Neuronal stem cell (in vitro differentiated cells): ENCODE measurements at regions not wholly inside any gene's neighbourhood (a gene's known extent, or its start where the extent isn't known, plus 50 kb on each side); places are given as distances from the start of the nearest gene placed in this dataset.

Source experiments
- DNase-seq: peaks from one replicate; pipeline ENCODE4 v3.0.0-alpha.2; 2013; ENCODE audit warnings: low spot score
- H2AFZ ChIP-seq: one replicate; pipeline ENCODE4 v1.6.1; 2013; ENCODE audit warnings: mild to moderate bottlenecking, low read length, inconsistent platforms
- H2AK5ac ChIP-seq: 2 replicates; pipeline ENCODE4 v1.6.1; 2013; ENCODE audit warnings: low read depth, mild to moderate bottlenecking, inconsistent platforms, low read length, moderate library complexity, mixed read lengths
- H2BK120ac ChIP-seq: 2 replicates; pipeline ENCODE4 v1.6.1; 2013; ENCODE audit warnings: low read depth, mild to moderate bottlenecking, inconsistent platforms, low read length, moderate library complexity, mixed read lengths
- H2BK12ac ChIP-seq: one replicate; pipeline ENCODE4 v1.6.1; 2013; ENCODE audit warnings: low read length, inconsistent platforms
- H2BK15ac ChIP-seq: 2 replicates; pipeline ENCODE4 v1.6.1; 2013; ENCODE audit warnings: mild to moderate bottlenecking, low read length, inconsistent platforms, mixed read lengths
- H2BK5ac ChIP-seq: one replicate; pipeline ENCODE4 v1.6.1; 2013; ENCODE audit warnings: inconsistent platforms, mild to moderate bottlenecking, low read length, moderate library complexity
- H3K14ac ChIP-seq: one replicate; pipeline ENCODE4 v1.6.1; 2013; ENCODE audit warnings: low read length, inconsistent platforms
- H3K18ac ChIP-seq: 2 replicates; pipeline ENCODE4 v1.6.1; 2013; ENCODE audit warnings: low read length, inconsistent platforms
- H3K23ac ChIP-seq: 2 replicates; pipeline ENCODE4 v1.6.1; 2013; ENCODE audit warnings: low read depth, mild to moderate bottlenecking, mixed read lengths, low read length, inconsistent platforms; ENCODE audit not compliant: poor library complexity
- H3K27ac ChIP-seq: replicated peaks from 3 replicates; pipeline ENCODE4 v1.5.1; 2013; ENCODE audit warnings: low read length, inconsistent platforms
- H3K27me3 ChIP-seq, 3 experiments: 2 replicates each; pipeline ENCODE4 v1.6.1; 2013; ENCODE audit warnings: low read length in 3 of 3, mild to moderate bottlenecking in 2 of 3, inconsistent platforms in 1 of 3, low read depth in 1 of 3, mixed read lengths in 1 of 3, moderate library complexity in 1 of 3; ENCODE audit not compliant: control insufficient read depth in 3 of 3, insufficient read depth in 3 of 3
- H3K36me3 ChIP-seq, 2 donors: replicated peaks in 1 of 2; 2 replicates each; pipeline ENCODE4 v1.6.1; 2013; ENCODE audit warnings: low read length in 2 of 2; ENCODE audit not compliant: control insufficient read depth in 2 of 2, insufficient read depth in 2 of 2
- H3K4ac ChIP-seq: 2 replicates; pipeline ENCODE4 v1.6.1; 2013; ENCODE audit warnings: inconsistent platforms, mild to moderate bottlenecking, low read length, moderate library complexity
- H3K4me1 ChIP-seq, 2 donors: 1 replicate in 1 of 2; 2 replicates in 1 of 2; pipeline ENCODE4 v1.6.1; 2013; ENCODE audit warnings: low read length in 2 of 2, low read depth in 1 of 2; ENCODE audit not compliant: control insufficient read depth in 2 of 2, insufficient read depth in 1 of 2
- H3K4me2 ChIP-seq: one replicate; pipeline ENCODE4 v1.6.1; 2013; ENCODE audit warnings: mild to moderate bottlenecking, low read length, inconsistent platforms; ENCODE audit not compliant: insufficient read depth, poor library complexity, severe bottlenecking
- H3K4me3 ChIP-seq, 2 donors: 2 replicates each; pipeline ENCODE4 v1.5.1; 2013; ENCODE audit warnings: low read length in 2 of 2, mild to moderate bottlenecking in 2 of 2, inconsistent platforms in 1 of 2, moderate library complexity in 1 of 2
- H3K79me1 ChIP-seq: one replicate; pipeline ENCODE4 v1.6.1; 2013; ENCODE audit warnings: low read depth, mild to moderate bottlenecking, inconsistent platforms, low read length, moderate library complexity
- H3K9ac ChIP-seq: one replicate; pipeline ENCODE4 v1.6.1; 2013; ENCODE audit warnings: mild to moderate bottlenecking, low read depth, low read length, inconsistent platforms; ENCODE audit not compliant: poor library complexity
- H3K9me3 ChIP-seq, 2 donors: replicated peaks in 1 of 2; 2 replicates each; pipeline versions ENCODE3 to v1.6.1; 2013; ENCODE audit warnings: low read length in 2 of 2, mild to moderate bottlenecking in 2 of 2, inconsistent platforms in 1 of 2, low read depth in 1 of 2, mixed read lengths in 1 of 2, moderate library complexity in 1 of 2; ENCODE audit not compliant: control insufficient read depth in 2 of 2, insufficient read depth in 1 of 2
- H4K8ac ChIP-seq: one replicate; pipeline ENCODE4 v1.6.1; 2013; ENCODE audit warnings: low read depth, mild to moderate bottlenecking, inconsistent platforms, low read length, moderate library complexity
- H4K91ac ChIP-seq: one replicate; pipeline ENCODE4 v1.6.1; 2013; ENCODE audit warnings: low read length, low read depth, mild to moderate bottlenecking, inconsistent platforms; ENCODE audit not compliant: poor library complexity
- WGBS, 2 donors: extraction: QIAGEN DNeasy Blood & Tissue Kit; methylation state at CpG; one replicate each; pipeline ENCODE4 v1.1.7; 2013; ENCODE audit warnings: missing lambda C conversion rate in 2 of 2, mixed read lengths in 1 of 2; ENCODE audit not compliant: insufficient read length in 2 of 2, insufficient replicate concordance in 1 of 2; ENCODE audit errors: extremely low coverage in 2 of 2; 5-methylcytosine and 5-hydroxymethylcytosine counted together

DNA sequence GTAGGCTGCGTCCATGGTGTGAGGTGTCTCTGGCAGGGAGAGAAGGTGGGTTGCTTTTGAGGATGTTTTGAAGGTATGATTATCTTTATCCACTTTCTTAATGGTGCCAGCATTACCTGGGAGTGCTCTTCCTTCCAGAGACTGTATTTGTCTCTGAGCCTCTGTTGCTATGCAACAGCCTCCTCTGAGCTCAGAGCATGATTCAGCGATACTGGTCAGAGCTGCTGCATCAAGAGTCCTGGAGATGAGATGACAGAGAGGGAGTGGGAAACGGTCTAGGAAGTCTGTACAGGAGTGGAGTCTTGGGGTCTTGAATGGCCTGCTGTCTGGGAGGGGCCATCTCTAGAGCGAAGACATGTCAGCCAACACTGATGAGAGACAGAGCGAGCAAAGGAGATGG, 104.4 kb upstream of the RAB40AL start:
- H4K91ac ChIP-seq: no peak overlapping the region
- no peak for DNase-seq
- H3K14ac ChIP-seq: no peak overlapping the region
- H4K8ac ChIP-seq: no peak overlapping the region
- H2BK120ac ChIP-seq: no peak overlapping the region
- H2AFZ ChIP-seq: no peak overlapping the region
- H3K9me3 ChIP-seq: no peaks in the 10 kb centered on the region
- H3K4me1 ChIP-seq: no peaks in the 10 kb centered on the region
- no peak overlapping the region for H3K23ac ChIP-seq
- no peak overlapping the region for H2AK5ac ChIP-seq
- H3K4me3 ChIP-seq: no peak overlapping the region
- H3K18ac ChIP-seq: no peak overlapping the region
- H3K4me2 ChIP-seq: no peak overlapping the region
- H3K36me3 ChIP-seq: peaks cover 0 to 11% of the 10 kb centered on the region in 2 donors
- no CpG with 5 or more reads among the region's 5 CpGs for WGBS, 2 donors
- no peak overlapping the region for H2BK12ac ChIP-seq
- no peaks in the 10 kb centered on the region for H3K27me3 ChIP-seq
- H3K27ac ChIP-seq: no peak overlapping the region
- no peak overlapping the region for H3K9ac ChIP-seq
- no peak overlapping the region for H3K4ac ChIP-seq
- no peak overlapping the region for H2BK5ac ChIP-seq
- no peak overlapping the region for H2BK15ac ChIP-seq
- H3K79me1 ChIP-seq: no peaks in the 10 kb centered on the region

DNA sequence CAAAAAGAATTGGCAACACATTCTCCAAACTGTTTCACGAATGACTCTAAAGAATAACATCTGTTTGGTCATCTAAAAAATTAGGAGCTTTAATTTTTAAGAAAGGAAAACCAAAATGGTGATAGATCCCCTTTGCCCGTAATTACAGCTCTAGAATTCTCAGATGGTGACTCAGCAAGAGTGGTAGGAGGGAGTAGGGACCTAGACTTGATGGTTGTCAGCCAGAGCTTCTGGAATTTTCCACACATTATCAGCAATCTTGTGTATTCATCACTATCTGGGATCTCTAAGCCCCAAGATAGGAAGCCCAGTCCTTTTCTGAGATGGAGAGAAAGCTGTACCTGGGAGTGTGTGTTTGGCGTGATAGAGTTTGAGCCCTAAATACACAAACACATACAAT, 103.9 kb upstream of the RAB40AL start:
- H3K27ac ChIP-seq: no peak overlapping the region
- H3K27me3 ChIP-seq: no peaks in the 10 kb centered on the region

DNA sequence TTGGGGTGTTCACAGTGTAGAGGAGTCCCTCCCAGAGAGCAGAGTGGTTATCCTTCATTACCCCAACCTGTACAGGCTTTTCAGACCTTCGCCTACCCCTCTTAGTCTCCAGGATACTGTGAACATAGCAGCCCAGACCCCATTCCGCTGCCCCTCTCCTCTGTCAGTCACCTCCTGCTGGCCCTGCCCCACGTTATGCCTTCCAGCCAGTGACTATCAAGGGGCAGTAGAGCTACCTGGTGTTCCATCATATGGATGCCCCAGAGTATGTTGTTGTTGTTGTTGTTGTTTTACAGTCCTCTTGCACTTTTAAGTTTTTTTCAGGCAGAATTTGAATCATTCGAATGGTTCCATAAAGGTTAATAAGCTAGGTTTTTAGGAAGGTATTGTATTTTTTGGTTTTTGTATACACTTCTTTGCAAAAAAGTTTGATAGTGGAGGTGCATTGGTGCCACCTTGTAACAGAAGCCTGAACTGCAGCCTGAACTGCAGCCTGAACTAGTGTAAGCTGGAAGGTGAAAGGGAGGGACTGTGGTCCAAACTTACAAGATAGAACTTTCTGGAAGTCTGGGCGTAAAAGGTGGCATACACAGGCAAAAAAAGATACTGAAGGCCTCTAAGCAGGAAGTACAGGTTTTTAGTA, 101.4 kb upstream of the RAB40AL start:
- H3K36me3 ChIP-seq: peaks cover 0 to 14% of the 10 kb centered on the region in 2 donors
- no peak overlapping the region for H4K91ac ChIP-seq
- no peak overlapping the region for H4K8ac ChIP-seq
- H3K9ac ChIP-seq: no peak overlapping the region
- H3K79me1 ChIP-seq: no peaks in the 10 kb centered on the region
- no CpG with 5 or more reads among the region's 5 CpGs for WGBS, 2 donors
- no peak for DNase-seq
- H3K18ac ChIP-seq: no peak overlapping the region
- H3K27me3 ChIP-seq: no peaks in the 10 kb centered on the region
- no peak overlapping the region for H2AK5ac ChIP-seq
- no peak overlapping the region for H3K4me3 ChIP-seq
- H3K4ac ChIP-seq: no peak overlapping the region
- H3K14ac ChIP-seq: no peak overlapping the region
- H3K4me2 ChIP-seq: no peak overlapping the region
- no peak overlapping the region for H2BK15ac ChIP-seq
- H2BK5ac ChIP-seq: no peak overlapping the region
- H2AFZ ChIP-seq: no peak overlapping the region
- no peaks in the 10 kb centered on the region for H3K9me3 ChIP-seq
- no peak overlapping the region for H3K23ac ChIP-seq
- no peak overlapping the region for H3K27ac ChIP-seq
- no peak overlapping the region for H2BK120ac ChIP-seq
- no peaks in the 10 kb centered on the region for H3K4me1 ChIP-seq
- H2BK12ac ChIP-seq: no peak overlapping the region

More for the DNA sequence above, 103.9 kb upstream of the RAB40AL start:
- H2AK5ac ChIP-seq: no peak overlapping the region
- H4K91ac ChIP-seq: no peak overlapping the region
- no peak overlapping the region for H3K23ac ChIP-seq
- H4K8ac ChIP-seq: no peak overlapping the region
- no peak overlapping the region for H3K4me2 ChIP-seq
- no peak overlapping the region for H3K4ac ChIP-seq
- H3K36me3 ChIP-seq: peaks cover 0 to 11% of the 10 kb centered on the region in 2 donors
- no peaks in the 10 kb centered on the region for H3K4me1 ChIP-seq
- H3K4me3 ChIP-seq: no peak overlapping the region
- H2BK5ac ChIP-seq: no peak overlapping the region
- no CpG with 5 or more reads among the region's 3 CpGs for WGBS, 2 donors
- no peak overlapping the region for H2BK120ac ChIP-seq
- no peak overlapping the region for H2BK15ac ChIP-seq
- no peak overlapping the region for H2BK12ac ChIP-seq
- no peak overlapping the region for H3K14ac ChIP-seq
- H3K79me1 ChIP-seq: no peaks in the 10 kb centered on the region
- no peak for DNase-seq
- H3K9me3 ChIP-seq: no peaks in the 10 kb centered on the region
- no peak overlapping the region for H3K18ac ChIP-seq
- H3K9ac ChIP-seq: no peak overlapping the region
- H2AFZ ChIP-seq: no peak overlapping the region

DNA sequence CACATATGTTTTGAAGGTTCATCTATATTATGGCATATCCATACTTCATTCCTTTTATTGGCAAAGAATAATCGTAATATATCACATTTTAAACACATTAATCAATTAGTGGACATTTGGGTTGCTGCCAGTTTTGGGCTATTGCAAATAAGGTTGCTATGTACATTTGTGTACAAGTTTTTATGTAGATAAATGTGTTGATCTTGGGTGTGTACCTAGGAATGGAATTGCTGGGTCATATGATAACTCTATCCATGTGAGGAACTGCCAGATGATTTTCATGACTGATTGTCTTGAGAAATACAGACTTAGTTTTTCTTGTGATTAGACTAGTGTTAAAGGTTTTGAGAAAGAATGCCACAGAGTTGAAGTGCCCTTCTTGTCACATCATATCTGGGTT, 99.2 kb upstream of the RAB40AL start:
- DNase-seq: no peak
- Histone ChIP-seq H2BK15ac (no peak overlapping the region), H3K79me1 (no peaks in the 10 kb centered on the region), H3K23ac (no peak overlapping the region), H2AK5ac (no peak overlapping the region), H3K4me3 (no peak overlapping the region), H3K9ac (no peak overlapping the region), H2BK12ac (no peak overlapping the region), H3K27me3 (no peaks in the 10 kb centered on the region), H3K14ac (no peak overlapping the region), H3K27ac (no peak overlapping the region), H3K36me3 (peaks cover 0 to 14% of the 10 kb centered on the region in 2 donors), H2AFZ (no peak overlapping the region), H3K4me1 (no peaks in the 10 kb centered on the region), H3K9me3 (no peaks in the 10 kb centered on the region), H2BK5ac (no peak overlapping the region), H3K4me2 (no peak overlapping the region), H4K91ac (no peak overlapping the region), H3K18ac (no peak overlapping the region), H3K4ac (no peak overlapping the region), H4K8ac (no peak overlapping the region), H2BK120ac (no peak overlapping the region)
- WGBS, 2 donors: no CpG with 5 or more reads among the region's 1 CpG
